HG03108 (cell line): ENCODE measurements at regions not wholly inside any gene's neighbourhood (a gene's known extent, or its start where the extent isn't known, plus 50 kb on each side); places are given as distances from the start of the nearest gene placed in this dataset.
"Not testable (repeated sequence)": the region's sequence is repeated elsewhere in the genome, so short reads cannot be mapped to it uniquely, and the experiment has no call there.

Experiments used
- ATAC-seq: cut with Tn5 transposase; IDR thresholded peaks from one replicate; pipeline ENCODE4 v1.9.1; 2021; ENCODE audit warnings: moderate library complexity; ENCODE audit not compliant: unreplicated experiment

DNA sequence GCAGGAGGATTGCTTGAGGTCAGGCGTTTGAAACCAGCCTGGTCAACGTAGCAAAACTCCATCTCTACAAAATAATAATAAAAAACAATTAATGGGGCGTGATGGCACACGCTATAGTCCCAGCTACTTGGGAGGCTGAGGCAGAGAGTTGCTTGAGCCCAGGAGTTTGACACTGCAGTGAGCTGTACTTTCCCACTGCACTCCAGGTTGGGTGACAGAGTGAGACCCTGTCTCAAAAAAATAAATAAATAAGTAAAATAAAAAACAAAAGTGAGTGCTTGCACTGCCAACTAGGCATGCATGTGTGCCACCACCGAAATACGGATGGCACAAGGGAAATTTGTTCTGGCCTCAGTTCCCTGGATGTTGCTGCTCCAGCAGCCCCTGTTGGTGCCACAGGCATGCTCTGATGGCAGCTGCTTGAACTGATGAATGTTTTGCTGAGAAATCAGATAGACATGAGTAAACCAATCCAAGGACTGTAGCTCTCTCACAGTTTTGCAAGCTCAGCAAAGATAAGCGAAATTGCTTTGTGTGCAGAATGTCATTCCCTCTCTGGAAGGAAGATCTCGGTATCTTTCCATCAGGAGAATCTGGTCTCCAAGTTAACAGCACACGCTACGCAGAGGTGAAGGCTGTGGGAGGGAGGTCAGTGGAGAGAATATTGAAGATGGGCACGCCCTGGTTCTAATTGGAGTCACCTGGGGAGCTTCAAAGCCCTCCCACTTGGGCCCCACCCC, 188.0 kb upstream of the SLC24A3 start:
- ATAC-seq: no peak

DNA sequence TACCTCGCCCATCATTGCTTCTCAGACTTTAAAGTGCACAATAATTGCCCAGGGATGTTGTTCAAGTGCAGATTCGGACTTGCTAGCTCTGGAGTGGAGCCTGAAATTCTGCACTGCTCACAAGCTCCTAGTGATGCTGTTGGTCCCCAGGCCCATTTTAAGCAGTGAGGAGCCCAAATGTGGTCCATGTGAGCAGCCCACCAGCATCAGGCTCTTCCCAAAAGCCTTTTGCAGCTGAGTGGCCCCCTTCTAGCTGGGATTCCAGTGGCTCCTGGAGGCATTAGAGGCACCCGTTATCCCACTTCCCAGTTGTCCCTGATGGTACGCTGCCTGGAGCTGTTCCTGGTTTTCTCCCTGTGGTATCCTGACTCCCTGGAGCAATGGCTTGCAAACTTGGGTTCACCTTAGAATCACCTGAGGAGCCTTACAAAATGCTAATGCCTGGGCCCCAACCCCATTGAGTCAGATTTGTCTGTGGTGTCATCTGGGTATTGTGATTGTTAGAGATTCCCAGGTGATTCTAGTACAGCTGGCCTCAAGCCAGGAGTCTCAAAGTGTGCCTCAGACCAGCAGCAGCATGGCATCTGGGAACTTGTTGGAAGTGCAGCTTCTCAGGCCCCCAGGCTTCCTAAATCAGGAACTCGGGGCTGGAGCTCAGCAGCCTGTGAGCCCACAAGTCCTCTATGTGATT, 186.9 kb upstream of the SLC24A3 start:
- ATAC-seq: no peak

DNA sequence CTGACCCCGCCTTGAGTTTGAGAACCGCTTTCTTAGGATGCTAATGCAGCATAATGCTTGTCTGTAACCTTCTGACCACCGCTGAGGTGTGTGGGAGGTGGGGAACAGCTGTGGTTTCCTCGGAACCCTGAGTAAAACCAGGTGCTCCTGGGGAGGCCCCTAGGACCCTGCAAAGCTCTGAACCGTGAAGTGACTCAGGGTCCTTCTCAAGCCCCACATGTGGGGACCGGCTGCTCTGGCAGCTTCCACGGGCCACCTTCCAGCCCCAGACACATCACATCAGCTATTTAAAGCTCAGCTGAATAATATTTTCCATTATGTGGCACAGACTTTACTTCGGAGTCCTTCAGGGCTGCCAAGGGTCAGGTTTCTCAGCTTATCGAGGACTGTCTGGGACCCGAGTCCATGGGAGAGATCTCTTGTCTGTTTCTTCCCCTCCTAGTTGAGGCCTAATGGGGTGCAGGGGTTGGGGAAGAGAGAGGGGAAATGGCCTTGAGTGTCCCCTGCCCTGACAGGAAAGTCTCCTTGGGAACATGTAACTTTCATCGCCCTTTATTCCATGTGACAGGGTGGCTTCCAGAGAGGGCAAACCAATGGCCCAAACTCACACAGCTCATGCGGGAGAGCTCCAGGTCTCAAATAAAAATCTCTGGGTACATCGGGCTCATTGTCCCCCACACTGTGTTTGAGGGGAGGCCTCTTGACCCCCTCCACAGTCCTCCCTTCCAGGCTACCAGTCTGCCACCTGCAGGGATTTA, 186.1 kb upstream of the SLC24A3 start:
- ATAC-seq: peak; percentile 72

DNA sequence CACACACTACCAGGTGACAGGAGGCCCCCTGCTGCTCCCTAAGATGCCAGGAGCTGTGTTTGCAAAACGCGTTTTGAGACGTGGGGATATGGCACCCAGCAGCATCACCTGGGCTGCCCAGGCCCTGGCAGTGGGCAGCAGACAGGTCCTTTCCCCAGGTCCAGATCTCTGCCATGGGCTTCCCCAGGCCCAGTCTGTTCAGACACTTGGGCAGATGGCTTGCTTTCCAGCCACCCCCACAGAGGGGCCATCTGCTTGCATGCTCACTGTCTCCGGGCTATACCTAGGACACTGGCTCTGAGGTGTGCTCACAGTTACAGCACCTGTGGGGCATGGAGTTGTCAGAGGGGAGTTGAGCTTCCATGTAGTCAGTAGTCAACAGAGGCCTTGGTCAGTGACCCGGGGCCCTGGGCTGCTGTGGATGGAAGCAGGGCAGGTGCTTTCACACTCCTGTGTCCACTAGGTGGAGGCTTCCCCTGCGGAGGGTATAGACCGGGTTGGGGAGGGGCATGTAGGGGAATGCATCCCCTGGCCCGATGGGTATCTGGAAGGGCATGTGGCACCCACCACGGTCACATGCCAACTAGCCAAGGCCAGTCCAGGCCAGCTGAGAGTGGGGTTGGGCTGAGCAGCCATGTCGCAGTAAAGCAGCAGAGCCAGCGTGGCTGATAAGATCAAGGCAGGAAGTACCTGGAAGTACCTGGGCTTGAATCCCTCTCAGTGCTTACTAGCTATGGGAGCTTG, 185.4 kb upstream of the SLC24A3 start:
- no peak for ATAC-seq

DNA sequence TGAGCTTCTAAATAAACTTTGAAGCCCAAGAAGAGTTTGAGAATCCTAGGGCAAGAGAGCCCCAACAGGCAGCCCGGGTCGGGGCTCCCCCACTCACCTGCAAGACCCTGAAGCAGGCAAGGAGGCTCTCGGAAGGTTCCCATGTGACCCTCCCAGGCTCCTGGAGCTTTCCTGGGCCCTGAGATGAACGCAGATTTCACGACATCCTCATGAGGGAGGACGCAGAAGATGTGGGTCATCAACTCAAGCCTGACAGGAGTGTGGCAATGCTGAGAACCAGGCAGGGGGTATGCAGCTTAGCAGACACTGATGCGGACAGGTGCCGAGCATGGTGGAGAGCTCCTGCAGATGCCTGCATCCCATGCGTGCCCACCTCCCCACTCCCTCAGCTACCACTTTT, 184.5 kb upstream of the SLC24A3 start:
- ATAC-seq: no peak

DNA sequence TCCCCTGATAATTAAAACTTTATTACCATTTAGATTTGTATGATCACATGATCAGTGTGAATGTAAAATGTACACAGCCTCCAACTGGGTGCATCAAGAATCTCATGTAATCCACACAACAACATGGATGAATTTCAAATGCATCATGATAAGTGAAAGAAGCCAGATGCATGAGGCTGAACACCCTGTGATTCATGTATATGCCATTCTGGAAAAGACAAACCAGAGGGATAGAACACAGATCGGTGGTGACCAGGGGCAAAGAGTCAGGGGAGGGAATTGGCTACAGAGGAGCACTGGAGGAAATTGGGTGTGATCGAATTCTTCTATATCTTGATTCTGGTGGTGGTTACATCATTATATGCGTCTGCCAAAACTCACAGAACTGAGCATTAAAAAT, 170.7 kb upstream of the SLC24A3 start:
- ATAC-seq: no peak

DNA sequence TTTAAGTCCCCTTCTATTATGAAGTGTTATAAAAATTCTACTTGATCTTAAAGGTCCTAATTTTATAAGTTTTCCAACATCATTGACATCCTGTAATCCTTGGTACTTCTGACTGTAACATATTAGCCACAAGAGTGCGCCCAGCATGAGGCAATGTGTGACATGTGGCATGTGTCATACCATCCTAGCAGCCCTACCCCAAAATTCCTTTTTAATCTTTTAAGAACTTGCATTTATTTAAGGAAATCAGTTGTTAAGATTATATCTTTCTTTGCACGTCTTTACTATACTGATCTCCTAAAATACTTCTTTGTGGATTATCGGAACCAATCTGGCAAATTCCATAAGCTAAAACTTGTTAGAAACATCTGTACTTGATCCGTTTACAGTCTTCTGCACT, 167.1 kb upstream of the SLC24A3 start:
- ATAC-seq: no peak

DNA sequence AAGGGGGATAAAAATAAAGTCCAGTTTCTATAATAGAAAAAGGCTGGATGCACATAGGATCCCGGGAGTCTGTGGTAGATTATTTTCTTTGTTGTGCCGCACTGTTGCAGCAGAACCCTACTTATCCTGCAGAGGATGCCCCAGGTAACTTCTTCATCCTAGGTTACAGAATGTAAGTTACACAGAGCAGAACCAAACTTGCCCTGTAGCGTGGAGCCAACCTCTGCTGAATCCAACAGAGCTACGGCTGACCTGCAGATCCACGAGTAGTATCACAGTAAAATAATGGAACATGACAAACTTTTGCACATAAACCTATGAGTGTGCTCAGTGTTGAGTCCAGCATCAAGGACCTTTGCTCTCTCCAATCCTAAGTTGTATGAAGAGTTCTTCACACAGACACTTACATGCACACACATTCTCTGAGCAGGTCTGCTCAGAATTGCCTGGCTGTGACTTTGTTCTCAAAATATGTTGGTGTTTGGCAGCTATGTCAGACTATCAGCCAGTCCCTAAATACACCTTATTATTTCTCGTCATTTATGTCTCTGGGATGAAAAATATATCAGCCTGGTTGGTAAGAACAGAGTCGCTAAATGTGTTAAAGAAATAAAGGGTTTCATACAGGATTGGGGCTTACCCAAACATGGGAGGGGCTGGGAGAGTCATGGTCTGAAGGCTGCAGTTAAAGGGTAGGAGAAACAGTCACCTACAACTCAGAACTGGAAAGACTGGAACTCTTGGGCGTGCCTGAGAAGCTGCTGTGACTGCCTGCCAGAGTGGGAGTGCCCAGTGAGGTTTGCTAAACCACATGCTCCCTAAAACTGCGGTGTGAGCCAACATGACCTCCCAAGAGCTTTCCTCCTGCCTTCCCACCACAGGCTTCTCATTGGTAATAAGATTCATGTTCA, 165.1 kb upstream of the SLC24A3 start:
- no peak for ATAC-seq

DNA sequence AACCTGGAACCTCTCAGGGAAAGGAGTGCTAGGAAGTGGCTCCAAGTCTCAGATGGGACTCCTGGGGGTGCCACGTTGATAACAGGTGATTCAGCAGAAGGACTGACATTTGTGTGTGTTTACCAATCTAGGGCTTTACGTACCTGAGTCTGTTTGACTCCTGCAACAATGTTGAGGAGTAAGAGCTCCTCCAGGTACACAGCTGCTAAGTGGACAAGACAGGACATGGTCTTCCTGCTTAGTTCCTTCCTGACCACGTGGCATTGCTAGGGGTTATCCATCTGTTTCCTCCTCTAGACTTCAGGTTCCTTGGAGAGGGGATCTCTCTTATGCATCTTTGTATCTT, 164.5 kb upstream of the SLC24A3 start:
- ATAC-seq: no peak

DNA sequence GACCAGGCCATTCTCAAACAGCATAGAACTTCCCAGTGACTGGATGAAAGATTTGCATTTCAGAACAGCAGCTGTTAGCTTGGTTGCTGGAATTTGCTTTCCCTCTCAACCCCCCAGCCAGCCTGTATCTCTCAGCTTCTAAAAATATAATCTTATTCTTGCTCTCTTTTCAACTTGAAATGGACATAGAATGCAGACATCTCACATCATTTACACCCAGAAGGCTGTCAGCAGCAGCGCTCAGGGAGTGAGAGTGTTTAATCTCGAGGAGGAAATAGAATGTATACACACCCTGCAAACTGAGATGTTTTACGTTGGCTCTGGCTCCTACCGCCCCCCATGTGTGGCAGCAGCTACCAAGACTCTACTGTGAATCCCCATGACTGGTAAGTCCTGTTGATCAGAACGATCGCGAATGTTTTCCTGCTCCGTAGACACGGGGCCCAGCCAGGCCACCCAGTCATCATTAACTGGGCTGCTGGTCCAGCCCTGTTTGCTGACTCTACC, 163.4 kb upstream of the SLC24A3 start:
- no peak for ATAC-seq

DNA sequence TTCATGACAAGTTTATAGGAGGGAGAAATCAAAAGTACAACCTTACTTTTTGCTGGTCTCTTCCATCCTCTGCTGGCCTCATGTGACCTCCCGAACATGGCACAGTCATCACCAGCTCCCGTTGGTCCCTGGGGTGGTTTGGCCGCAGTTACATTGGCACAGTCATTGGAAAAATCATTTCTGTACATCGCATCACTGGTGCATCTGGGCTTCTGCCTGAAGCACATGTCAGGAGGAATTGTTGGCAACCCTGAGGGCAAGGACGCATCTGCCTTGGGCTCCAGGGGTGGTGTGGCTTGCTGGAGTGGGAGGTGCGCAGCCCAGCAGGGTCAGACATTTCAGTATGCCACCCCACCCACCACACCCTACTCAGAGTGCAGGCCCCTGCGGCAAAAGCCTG, 162.9 kb upstream of the SLC24A3 start:
- no peak for ATAC-seq

DNA sequence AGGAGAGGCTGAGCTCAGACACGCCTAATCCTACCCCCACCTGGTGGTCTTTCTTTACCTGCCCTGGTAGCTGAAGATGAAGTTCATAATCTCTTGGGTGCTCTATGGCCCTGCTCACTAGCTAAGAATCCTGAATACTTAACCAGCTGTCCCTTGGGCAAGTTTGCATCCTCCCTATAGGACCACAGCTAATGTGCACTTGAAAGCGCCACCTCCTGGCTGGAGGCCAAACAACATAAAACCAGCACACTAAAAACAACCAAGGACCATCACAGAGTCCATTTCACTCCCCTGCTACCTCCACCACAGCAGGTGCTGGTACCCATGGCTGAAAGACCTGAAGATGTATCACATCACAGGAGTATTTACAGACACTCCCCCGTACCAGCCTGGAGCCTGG, 155.5 kb upstream of the SLC24A3 start:
- ATAC-seq: no peak

DNA sequence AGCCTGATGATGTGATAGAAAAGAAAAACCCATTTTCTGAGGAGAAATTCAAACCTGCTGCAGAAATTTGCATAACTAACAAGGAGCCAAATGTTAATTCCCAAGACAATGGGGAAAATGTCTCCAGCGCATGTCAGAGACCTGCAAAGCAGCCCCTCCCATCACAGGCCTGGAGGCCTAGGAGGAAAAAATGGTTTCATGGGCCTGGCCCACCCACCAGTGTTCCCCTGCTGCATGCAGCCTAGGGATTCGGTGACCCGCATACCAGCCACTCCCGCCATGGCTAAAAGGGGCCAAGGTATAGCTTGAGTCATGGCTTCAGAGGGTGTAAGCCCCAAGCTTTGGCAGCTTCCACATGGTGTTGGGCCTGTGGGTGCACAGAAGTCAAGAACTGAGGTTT, 147.7 kb upstream of the SLC24A3 start:
- not testable (repeated sequence) for ATAC-seq

DNA sequence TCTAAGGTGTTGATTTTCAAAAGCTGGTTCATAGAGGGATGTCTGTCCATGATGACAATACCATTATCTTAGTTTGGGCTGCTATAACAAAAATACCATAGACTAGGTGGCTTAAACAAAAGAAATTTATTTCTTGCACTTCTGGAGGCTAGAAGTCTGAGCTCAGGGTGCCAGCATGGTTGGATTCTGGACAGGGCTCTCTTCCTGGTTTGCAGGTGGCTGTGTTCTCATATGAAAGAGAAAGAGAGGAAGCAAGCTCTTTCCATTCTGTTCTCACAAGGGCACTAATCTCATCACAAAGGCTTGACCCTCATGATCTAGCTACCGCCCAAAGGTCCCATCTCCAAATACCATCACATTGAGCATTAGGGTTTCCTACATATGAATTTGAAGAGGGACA, 144.5 kb upstream of the SLC24A3 start:
- no peak for ATAC-seq

DNA sequence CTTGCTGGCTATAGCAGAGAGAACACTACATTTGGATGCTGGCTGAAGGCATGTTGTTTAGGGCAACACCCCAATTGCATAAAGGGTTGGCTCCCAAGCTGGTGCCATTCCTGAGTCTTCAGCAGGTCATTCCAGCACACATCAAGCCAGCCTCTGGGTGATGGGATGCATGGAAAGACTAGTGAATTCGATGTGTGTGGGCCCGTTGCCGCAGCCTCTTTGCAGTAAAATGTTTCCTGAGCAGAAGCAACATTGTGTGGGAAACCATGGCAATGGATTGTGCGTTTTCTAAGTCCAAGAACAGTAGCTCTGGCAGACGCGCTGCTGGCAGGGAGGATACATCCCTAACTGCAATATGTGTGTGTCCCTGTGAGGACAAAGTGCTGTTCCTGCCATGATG, 142.4 kb upstream of the SLC24A3 start:
- no peak for ATAC-seq

DNA sequence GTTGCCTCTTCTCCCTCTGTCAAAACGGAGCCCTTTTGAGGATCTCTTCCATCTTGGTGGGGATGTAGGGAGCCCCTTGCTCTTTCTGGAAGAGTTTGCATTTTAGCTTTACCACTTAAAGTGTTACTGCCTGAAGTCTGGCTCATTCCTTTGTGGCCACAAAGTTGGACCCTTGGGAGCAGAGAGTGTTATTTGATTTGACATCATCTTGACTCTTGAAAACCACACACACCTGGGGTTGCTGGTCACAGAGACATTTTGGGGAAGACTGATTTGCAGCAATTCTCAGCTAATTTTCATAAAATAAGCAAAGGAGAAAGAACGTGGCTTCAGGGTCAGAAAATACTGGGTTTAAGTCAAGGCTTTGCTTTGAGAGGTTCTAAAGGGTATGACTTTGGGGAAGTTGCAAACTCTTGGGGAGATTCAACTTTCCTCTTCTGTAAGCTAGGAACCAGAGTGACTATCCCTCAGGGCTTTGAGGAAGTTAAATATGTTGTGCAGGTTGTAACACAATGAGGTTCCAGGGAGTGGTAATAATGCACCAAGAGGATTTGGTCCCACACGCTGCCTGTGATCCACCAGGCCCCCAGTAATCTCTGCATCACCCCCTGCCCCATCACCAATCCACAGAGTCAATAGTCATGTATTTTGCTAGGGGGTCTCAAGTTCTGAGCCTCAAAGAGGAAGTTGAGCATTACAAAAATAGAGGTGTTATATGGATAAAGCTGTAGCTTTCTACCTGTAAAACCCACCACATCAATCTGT, 141.6 kb upstream of the SLC24A3 start:
- peak; percentile 24 for ATAC-seq

DNA sequence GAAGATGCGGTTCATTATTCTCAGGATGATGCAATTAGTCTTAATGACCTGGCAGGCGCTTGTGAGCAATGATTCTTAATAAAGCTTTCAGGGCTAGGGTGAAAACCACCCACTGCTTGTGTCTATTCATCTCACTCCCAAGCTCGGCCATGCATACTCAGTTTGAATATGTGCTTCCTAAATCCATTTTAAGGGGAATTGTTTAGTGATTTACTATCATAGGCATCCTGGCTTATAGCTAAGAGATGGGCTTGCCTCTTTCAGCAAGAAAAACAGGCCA, 141.1 kb upstream of the SLC24A3 start:
- ATAC-seq: peak; percentile 28

DNA sequence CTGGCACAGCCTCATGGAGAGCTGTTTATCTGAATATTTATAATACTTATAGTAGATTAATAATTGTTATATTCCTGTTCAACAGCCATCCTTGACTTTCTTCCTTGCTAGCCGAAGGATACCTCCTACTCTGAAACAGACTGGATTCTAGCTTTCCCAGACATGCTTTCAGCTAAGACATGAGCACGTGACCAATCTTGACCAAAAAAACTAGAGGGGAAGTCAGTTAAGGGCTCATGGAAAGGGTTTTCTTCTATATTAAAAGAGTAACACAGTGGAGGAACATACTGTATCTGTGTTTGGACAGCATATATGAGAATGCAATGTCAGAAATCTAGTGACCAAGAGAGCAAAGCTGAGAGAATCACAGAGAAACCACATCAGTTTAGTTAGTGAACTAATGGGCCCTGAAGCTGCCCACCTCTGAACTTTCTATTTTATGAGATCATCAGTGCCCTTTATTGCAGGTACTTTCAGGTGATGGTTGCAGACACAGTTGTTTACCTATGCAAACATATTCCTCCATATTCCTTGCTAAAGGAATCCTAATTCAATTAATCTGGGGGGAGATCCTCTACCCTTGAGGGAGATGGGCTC, 140.4 kb upstream of the SLC24A3 start:
- ATAC-seq: no peak

DNA sequence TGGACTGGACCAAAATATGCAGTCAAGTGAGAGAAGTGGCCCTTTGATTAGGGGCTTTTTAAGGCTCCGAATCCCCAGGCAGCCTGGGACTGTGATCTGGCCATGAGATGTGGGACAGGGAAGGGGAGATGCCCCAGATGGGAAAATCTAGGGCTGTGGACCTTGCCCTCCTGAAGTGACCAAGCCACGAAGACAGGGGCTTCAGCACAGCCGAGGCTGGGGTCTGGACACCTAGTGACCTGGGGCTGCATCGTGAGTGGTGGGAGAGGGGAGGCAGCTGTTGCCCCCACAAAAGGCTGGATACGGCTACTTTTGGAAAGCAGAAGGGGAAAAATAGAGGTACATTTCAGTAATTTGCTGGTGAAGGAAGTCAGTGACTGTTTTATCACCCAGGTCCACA, 139.5 kb upstream of the SLC24A3 start:
- ATAC-seq: no peak
